SU-DHL-6 (cell line): ENCODE measurements at regions not wholly inside any gene's neighbourhood (a gene's known extent, or its start where the extent isn't known, plus 50 kb on each side); places are given as distances from the start of the nearest gene placed in this dataset.

Experiments used
- H2AFZ ChIP-seq: fragments of 200-600 bp; sonication (generic); 2 replicates; pipeline ENCODE4 v1.6.1; 2014; ENCODE audit warnings: low read depth, mild to moderate bottlenecking, moderate library complexity, mixed read lengths, antibody characterized with exemption, low read length; ENCODE audit not compliant: severe bottlenecking
- H3F3A ChIP-seq: fragments of 200-600 bp; shearing (Covaris generic); 2 replicates; pipeline ENCODE4 v1.6.0; 2016; ENCODE audit warnings: antibody characterized with exemption, mild to moderate bottlenecking; ENCODE audit not compliant: insufficient read depth
- H3K27ac ChIP-seq: fragments of 200-600 bp; sonication (generic); 2 replicates; pipeline ENCODE4 v1.5.1; 2016; ENCODE audit warnings: low read depth, mild to moderate bottlenecking, low read length, moderate library complexity, mixed read lengths
- H3K27me3 ChIP-seq: fragments of 200-600 bp; sonication (generic), shearing (Covaris generic); 2 replicates; pipeline ENCODE4 v1.6.0; 2014; ENCODE audit warnings: mild to moderate bottlenecking, low read length
- H3K36me3 ChIP-seq: fragments of 200-600 bp; sonication (generic); 2 replicates; pipeline ENCODE4 v1.6.1; 2014; ENCODE audit warnings: mild to moderate bottlenecking, low read length, mixed read lengths
- H3K4me2 ChIP-seq: fragments of 300-600, 200-600 bp; shearing (Covaris generic), sonication (generic); 2 replicates; pipeline ENCODE4 v1.6.0; 2014; ENCODE audit warnings: low read length, low read depth, mild to moderate bottlenecking; ENCODE audit not compliant: poor library complexity, severe bottlenecking
- H3K4me3 ChIP-seq: fragments of 200-600 bp; sonication (generic); 2 replicates; pipeline ENCODE4 v1.5.1; 2014; ENCODE audit warnings: antibody characterized with exemption, low read length, mild to moderate bottlenecking, mixed read lengths; ENCODE audit not compliant: insufficient read depth, poor library complexity, severe bottlenecking
- H3K79me2 ChIP-seq: fragments of 200-600 bp; sonication (generic); 2 replicates; pipeline ENCODE4 v1.6.1; 2014; ENCODE audit warnings: mild to moderate bottlenecking, low read length, moderate library complexity; ENCODE audit not compliant: insufficient read depth
- H3K9ac ChIP-seq: fragments of 200-600 bp; sonication (generic); 2 replicates; pipeline ENCODE4 v1.7.0; 2014; ENCODE audit warnings: mild to moderate bottlenecking, low read length
- H3K9me2 ChIP-seq: fragments of 200-600 bp; sonication (generic); replicated peaks from 2 replicates; pipeline ENCODE4 v1.6.1; 2014; ENCODE audit warnings: low read length; ENCODE audit not compliant: insufficient read depth
- H3K9me3 ChIP-seq: fragments of 200-600 bp; sonication (generic); 2 replicates; pipeline ENCODE4 v1.6.1; 2014; ENCODE audit warnings: low read length, mixed read lengths; ENCODE audit not compliant: insufficient read depth
- H4K20me1 ChIP-seq: fragments of 200-600 bp; sonication (generic); 2 replicates; pipeline ENCODE4 v1.6.1; 2014; ENCODE audit warnings: low read depth, mild to moderate bottlenecking, antibody characterized with exemption, low read length, moderate library complexity, mixed read lengths
- EZH2phosphoT487 ChIP-seq: fragments of 200-600 bp; sonication (generic), shearing (Covaris generic); conservative IDR thresholded peaks from 2 replicates; pipeline ENCODE4 v1.6.1; 2018; ENCODE audit warnings: mild to moderate bottlenecking, antibody characterized with exemption, low read length, moderate library complexity, mixed read lengths
- TF ChIP-seq, protein P1 (sequence below): fragments of 200-600 bp; sonication (generic); IDR thresholded peaks from one replicate; pipeline ENCODE4 v1.5.1; 2017; ENCODE audit warnings: antibody characterized with exemption, mild to moderate bottlenecking, low read length, moderate library complexity; ENCODE audit not compliant: insufficient read depth, poor library complexity, severe bottlenecking

GRCh38 chr1:98205291-98206017 is 284.6 kb upstream of the DPYD start:
- H3F3A ChIP-seq = no peaks in the 10 kb centered on the region
- H4K20me1 ChIP-seq = no peaks in the 10 kb centered on the region
- no peak overlapping the region for H3K4me2 ChIP-seq
- H3K4me3 ChIP-seq = no peak overlapping the region
- no peaks in the 10 kb centered on the region for H3K9me3 ChIP-seq
- no peak overlapping the region for H2AFZ ChIP-seq
- H3K36me3 ChIP-seq = no peaks in the 10 kb centered on the region
- no peak overlapping the region for H3K27ac ChIP-seq
- no peak overlapping the region for H3K9ac ChIP-seq
- no peaks in the 10 kb centered on the region for H3K79me2 ChIP-seq
- TF ChIP-seq, protein P1, sequence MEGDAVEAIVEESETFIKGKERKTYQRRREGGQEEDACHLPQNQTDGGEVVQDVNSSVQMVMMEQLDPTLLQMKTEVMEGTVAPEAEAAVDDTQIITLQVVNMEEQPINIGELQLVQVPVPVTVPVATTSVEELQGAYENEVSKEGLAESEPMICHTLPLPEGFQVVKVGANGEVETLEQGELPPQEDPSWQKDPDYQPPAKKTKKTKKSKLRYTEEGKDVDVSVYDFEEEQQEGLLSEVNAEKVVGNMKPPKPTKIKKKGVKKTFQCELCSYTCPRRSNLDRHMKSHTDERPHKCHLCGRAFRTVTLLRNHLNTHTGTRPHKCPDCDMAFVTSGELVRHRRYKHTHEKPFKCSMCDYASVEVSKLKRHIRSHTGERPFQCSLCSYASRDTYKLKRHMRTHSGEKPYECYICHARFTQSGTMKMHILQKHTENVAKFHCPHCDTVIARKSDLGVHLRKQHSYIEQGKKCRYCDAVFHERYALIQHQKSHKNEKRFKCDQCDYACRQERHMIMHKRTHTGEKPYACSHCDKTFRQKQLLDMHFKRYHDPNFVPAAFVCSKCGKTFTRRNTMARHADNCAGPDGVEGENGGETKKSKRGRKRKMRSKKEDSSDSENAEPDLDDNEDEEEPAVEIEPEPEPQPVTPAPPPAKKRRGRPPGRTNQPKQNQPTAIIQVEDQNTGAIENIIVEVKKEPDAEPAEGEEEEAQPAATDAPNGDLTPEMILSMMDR = no peak
- TF ChIP-seq EZH2phosphoT487 = no peak
- H3K27me3 ChIP-seq = no peaks in the 10 kb centered on the region
- H3K9me2 ChIP-seq = no peaks in the 10 kb centered on the region

DNA sequence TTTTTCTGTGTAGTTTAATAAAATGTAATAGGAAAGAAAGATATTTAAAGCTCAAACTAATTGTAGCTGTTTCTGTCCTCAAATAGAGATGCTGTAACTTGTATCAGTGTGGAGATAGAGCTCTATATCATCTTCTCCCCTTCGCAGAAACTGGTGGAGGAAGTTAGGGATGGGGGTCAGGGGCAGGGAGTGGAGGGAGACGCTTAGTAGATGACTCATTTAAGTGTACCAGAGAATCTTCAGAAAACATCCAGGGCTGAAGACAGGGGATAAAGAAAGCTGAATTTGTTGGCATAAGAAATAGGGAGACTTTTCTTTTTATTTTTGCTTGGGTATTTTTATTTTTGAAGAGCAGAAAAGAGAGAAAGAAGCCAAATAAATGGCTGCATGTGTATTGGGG is 282.6 kb upstream of the DPYD start:
- Histone ChIP-seq H3K4me2 (no peak overlapping the region), H3K9ac (no peak overlapping the region), H3K9me3 (no peaks in the 10 kb centered on the region), H4K20me1 (no peaks in the 10 kb centered on the region), H3K79me2 (no peaks in the 10 kb centered on the region), H3K27me3 (no peaks in the 10 kb centered on the region), H3F3A (no peaks in the 10 kb centered on the region), H3K36me3 (no peaks in the 10 kb centered on the region), H3K27ac (no peak overlapping the region), H3K9me2 (no peaks in the 10 kb centered on the region), H2AFZ (no peak overlapping the region), H3K4me3 (no peak overlapping the region)
- TF ChIP-seq, protein P1 = no peak
- no peak for TF ChIP-seq EZH2phosphoT487

- H4K20me1 ChIP-seq = no peaks in the 10 kb centered on the region
- H3K36me3 ChIP-seq = no peaks in the 10 kb centered on the region
- H3K79me2 ChIP-seq = no peaks in the 10 kb centered on the region
- H2AFZ ChIP-seq = no peak overlapping the region
- no peaks in the 10 kb centered on the region for H3K9me2 ChIP-seq
- H3K27ac ChIP-seq = no peak overlapping the region
- H3K4me3 ChIP-seq = no peak overlapping the region
- H3F3A ChIP-seq = no peaks in the 10 kb centered on the region
- H3K27me3 ChIP-seq = no peaks in the 10 kb centered on the region
- no peak overlapping the region for H3K4me2 ChIP-seq
- no peak overlapping the region for H3K9ac ChIP-seq
- no peaks in the 10 kb centered on the region for H3K9me3 ChIP-seq
- no peak for TF ChIP-seq EZH2phosphoT487
- TF ChIP-seq, protein P1 = no peak
Observed at GRCh38 chr1:98201666-98202081, 280.8 kb upstream of the DPYD start.
